Posterior vena cava (tissue), 2 donors: ENCODE measurements at regions not wholly inside any gene's neighbourhood (a gene's known extent, or its start where the extent isn't known, plus 50 kb on each side); places are given as distances from the start of the nearest gene placed in this dataset.

Experiments used
- DNase-seq: peaks from one replicate; pipeline ENCODE4 v3.0.0-alpha.2; 2020; ENCODE audit warnings: low spot score
- intact Hi-C, 2 donors: fragments of 100-400 bp; cut with DNase I; formaldehyde crosslinking; loops; one replicate each; pipeline versions ENCODE4 v1.14.1 to v1.14.2; 2022 to 2023
- donor health status: DM: yes; HTN: yes; CAD: no.
- donor health status: DM: yes; HTN: yes; CAD: no.

DNA sequence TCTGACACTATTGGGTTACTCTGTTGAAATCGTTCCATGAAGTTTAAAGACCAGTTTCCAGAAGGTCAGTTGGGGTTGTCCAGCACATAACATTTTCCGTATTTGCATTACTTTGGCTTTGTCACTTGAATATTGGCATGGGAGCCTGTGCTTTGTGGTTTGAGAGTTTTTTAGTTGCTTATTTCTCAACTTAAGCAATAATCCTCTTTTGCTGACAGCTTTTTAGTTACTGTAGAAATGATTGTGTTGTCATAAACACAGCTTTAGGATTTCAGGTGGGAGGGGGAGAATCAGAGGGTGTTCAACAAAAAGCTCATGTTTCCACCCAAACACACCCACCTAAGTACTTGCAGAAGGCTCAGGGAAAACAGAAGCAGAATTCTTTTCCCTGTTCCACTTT is 210.7 kb upstream of the TLL1 start:
- DNase-seq = no peak
- intact Hi-C loops = no loop called here

DNA sequence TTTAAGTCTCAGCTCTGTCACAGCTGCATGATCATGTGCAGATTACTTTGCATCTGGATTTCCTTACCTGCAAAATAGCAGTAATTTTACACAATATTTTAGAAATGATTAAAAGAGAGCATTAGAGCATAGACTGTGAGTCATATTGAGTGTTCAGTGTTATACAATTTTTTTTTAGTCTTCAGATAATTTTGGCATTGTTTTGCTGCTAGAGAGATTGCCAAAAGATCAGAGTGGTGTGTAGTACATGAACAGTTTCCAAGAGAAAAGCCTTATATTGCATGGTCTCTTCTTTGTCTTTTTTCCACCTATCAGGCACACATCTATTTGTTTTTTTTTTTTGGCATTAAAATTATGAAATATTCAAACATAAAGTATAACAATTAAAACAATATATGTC is 209.6 kb upstream of the TLL1 start:
- DNase-seq = no peak
- intact Hi-C loops = no loop called here

- no peak for DNase-seq
- intact Hi-C loops = no loop called here
Measured at GRCh38 chr4:165666836-165667235, 206.2 kb upstream of the TLL1 start.

GRCh38 chr4:165667969-165668368 is 205.1 kb upstream of the TLL1 start:
- intact Hi-C loops = no loop called here

DNA sequence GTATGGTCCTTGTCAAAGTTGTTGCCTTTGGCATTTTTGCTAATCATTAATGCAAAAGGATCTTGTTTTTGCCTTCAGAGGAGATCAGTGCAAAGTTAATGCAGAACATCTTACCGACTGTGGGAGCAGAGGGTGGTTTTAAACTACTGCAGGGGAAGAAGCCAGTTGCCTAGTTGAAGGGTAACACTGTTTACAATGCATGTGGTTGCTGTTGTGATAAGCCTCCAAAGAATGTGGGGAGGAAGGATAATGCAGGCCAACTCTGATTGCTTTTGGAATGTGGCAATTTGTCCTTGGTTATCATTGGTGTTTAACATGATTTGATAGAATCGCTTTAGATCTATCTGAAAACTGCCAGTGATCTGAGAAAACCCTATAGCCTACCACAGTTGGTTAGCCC is 204.3 kb upstream of the TLL1 start:
- intact Hi-C loops = no loop called here
- DNase-seq = no peak

More at GRCh38 chr4:165667969-165668368, 205.1 kb upstream of the TLL1 start:
- no peak for DNase-seq

GRCh38 chr4:165677081-165677480 is 196.0 kb upstream of the TLL1 start:
- intact Hi-C loops = no loop called here
- DNase-seq = no peak

DNA sequence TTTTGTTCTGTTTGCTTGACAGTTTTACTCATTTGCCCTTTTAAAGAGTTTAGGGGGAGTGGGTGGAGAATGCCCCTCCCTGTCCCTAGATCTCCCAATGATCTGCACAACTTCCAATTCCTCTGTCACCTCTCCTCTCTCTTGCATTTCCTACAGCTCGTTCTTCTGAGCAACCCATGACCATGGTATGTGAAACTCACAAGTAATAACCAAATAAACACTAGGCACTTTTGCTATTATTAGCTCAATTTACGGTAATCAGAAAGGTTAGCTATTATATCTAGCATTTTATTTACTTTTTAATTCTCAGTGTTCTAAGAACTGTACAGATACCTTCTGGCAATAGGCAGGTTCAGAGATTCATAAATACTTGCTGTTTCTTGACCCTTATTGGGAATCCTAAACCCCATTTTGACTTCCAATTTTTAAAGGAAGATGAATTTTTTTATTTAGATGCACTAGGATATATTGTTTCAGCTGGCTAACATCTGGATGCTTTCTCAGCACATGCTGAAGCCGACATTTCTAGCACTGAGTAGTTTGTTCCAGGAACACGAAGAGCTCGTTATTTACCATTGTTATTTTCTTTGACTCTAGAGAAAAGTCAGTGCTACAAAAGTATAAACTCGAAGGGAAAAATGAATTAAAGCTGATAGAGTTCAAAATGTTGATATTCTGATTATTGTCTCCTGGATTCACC is 194.7 kb upstream of the TLL1 start:
- intact Hi-C loops = no loop called here
- DNase-seq = no peak

- DNase-seq = no peak
- intact Hi-C loops = no loop called here
Measured at GRCh38 chr4:165678936-165679325, 194.1 kb upstream of the TLL1 start.

- intact Hi-C loops = no loop called here
Measured at GRCh38 chr4:165680821-165681220, 192.2 kb upstream of the TLL1 start.

DNA sequence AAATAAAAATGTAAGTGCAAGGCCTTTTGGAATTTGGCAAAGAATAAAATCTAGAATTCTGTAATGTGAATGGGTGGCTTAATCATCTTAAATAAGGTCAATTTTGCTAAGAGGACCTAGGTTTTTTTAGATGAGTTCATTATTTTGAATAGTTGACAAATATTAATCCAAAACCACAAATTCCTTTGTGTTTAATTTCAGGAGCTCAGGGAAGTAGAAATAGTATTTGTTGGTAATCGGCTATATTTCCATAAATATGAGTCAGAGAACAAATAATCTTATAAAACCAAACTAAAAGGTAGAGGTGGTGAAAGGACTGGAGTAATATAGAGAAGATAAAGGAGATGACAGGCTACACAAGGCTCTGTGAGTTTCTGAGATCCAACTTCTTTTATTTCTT is 190.4 kb upstream of the TLL1 start:
- intact Hi-C loops = no loop called here
- no peak for DNase-seq

More at GRCh38 chr4:165680821-165681220, 192.2 kb upstream of the TLL1 start:
- DNase-seq = no peak

DNA sequence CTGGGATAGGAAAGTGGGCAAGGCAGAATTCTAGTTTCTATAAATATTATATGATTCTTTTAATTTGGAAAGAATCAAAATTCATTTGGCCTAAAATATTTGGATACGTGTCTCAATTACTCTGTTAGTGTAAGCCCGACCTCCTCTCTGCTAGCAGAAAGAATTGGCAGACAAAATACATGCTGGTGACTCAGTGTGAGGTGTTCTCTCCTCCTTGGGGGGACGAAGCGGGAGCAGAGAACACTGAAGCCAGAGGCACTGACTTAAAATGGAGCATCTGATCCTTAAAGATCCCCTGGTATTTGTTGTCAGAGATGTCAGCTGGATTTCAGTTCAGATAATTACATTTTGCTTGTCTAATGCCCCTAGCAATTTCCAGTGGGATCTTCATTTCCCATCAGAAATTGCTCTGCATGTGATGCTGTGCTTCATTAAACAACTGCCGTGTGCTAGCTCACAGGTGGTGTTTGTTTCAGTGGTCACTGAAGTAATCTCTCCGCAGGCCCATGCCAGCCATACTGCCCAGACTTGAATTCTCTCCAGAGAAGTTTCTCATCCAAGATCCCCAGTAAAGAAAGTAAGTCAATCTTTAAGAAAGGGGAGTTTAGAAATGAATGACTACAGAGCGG is 188.7 kb upstream of the TLL1 start:
- DNase-seq = no peak
- intact Hi-C loops = no loop called here

DNA sequence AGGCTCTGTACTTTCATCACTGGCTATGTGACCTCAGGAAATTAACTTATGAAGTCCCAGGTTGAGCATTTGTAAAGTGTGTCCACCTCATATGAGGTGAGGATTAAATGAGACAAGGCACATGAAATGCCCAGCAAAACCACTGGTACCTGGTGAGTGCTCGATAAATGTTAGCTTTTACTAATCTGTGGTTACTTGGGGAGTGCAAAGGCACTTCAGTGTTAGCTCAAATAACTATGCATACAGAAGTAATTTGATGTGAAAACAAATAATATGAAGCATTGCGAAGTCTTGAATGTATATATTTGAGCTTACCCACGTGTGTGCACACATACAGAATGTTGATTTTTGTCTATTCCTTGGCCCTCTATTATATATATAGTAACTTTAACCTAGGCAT is 186.3 kb upstream of the TLL1 start:
- intact Hi-C loops = no loop called here
- DNase-seq = no peak

DNA sequence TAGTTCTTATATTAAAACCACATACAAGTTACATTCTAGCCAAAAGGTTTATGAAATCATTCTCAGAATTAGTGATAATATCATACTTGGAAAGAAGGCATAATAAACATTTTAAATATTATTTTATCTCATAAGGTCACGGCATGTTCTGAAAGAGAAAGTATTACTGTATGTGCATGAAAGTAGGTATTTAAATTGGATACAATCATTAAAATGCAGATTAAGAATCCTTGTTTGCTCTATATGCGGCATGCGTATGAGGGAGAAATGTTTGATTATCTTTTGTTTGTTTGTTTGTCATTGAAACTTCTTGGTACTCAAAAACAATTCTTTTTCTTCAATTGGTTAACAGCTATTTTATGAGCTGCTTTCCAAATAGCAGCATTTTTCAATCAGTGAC is 183.9 kb upstream of the TLL1 start:
- no peak for DNase-seq
- intact Hi-C loops = no loop called here

DNA sequence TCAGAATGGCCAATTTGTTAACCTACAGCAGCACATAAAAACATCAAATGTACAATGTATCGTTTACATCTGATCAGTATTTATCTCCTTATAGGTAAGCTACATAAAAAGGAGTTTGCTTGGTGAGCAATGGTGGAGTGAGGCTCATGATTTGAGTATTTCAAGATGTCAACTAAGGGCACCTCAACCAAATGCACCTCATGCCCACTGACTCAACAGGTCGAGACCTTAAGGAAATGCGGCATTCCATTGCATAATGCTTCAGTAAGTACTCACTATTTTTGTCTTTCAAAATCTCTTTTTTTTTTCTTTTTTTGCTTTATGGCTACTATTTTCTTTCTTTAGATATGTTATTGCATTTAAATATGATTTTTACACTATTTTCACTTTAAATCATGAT is 181.0 kb upstream of the TLL1 start:
- intact Hi-C loops = no loop called here
- no peak for DNase-seq

DNA sequence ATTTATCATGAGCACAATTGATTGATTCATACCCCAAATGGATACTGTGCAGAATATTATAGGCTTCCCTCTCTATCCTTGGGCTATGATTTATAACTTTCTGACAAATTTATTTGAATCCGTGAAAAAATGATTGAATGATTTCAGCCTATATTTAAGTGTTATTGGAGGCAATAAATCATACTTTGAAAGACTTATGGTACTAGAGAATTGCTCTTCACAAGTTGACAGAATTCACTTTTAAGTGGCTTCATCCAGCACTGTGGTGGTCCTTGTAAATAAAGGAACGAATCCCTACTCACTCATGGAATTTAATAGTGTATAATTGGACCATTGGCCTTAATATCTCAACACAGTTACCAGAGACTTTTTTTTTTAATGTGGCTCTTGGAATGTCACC is 174.8 kb upstream of the TLL1 start:
- no peak for DNase-seq
- intact Hi-C loops = no loop called here

DNA sequence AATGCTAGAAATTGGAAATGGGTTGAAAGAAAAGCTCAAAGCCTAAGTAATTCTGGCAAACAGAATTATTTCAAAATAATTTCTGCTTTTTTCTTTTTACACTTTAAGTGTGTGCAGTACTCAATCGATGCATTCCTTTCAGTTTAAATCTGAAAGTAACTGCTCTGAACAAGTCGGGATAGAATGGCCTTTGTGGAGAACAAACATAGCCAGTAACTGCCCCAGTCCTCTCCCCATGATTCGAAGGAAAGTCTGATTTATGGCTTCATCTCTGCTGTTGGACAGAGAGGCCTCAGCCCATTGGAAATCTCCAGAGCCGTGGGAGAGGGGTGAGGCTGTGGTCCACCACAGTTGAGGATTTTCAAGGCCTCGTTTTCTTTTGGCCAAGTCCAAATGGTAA is 174.0 kb upstream of the TLL1 start:
- intact Hi-C loops = no loop called here
- no peak for DNase-seq

- intact Hi-C loops = no loop called here
- DNase-seq = no peak
Measured at GRCh38 chr4:165700855-165701254, 172.2 kb upstream of the TLL1 start.

GRCh38 chr4:165707128-165707527 is 165.9 kb upstream of the TLL1 start:
- intact Hi-C loops = no loop called here
- no peak for DNase-seq

- no peak for DNase-seq
- intact Hi-C loops = no loop called here
Measured at GRCh38 chr4:165709516-165709915, 163.5 kb upstream of the TLL1 start.

DNA sequence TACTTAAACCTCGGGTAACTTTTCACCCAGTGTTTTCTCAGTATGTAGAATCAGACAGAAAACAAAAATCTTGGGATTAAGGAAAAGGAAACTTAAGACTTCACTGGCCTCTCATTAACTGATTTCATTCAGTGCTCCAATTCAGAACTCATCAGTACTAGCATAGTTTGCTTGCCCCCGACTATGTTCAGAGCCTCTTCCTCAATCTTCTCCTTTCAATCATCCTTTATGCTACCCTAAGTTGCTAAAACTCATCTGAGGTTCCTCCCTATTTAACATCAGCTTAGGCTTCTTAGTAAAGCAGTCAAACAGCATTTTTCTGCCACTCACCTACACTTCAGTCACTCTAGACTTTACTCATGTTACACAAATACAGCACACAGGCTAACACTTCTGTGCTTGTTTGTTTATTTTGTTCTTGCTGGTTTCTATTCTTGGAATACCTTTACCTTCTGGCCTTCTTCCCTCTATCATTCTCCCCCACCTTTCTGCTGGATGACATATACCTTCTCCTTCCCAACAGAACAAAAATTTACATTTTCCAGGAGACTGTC is 163.0 kb upstream of the TLL1 start:
- DNase-seq = no peak
- intact Hi-C loops = no loop called here

- intact Hi-C loops = no loop called here
- DNase-seq = no peak
Measured at GRCh38 chr4:165711436-165711835, 161.6 kb upstream of the TLL1 start.
